NCI-H1105 (cell line): ENCODE measurements at regions not wholly inside any gene's neighbourhood (a gene's known extent, or its start where the extent isn't known, plus 50 kb on each side); places are given as distances from the start of the nearest gene placed in this dataset.
"Not testable (repeated sequence)": the region's sequence is repeated elsewhere in the genome, so short reads cannot be mapped to it uniquely, and the experiment has no call there.

Source experiments
- DNase-seq: peaks from one replicate; lab custom pipeline; 2025; lab: John Stamatoyannopoulos, UW

DNA sequence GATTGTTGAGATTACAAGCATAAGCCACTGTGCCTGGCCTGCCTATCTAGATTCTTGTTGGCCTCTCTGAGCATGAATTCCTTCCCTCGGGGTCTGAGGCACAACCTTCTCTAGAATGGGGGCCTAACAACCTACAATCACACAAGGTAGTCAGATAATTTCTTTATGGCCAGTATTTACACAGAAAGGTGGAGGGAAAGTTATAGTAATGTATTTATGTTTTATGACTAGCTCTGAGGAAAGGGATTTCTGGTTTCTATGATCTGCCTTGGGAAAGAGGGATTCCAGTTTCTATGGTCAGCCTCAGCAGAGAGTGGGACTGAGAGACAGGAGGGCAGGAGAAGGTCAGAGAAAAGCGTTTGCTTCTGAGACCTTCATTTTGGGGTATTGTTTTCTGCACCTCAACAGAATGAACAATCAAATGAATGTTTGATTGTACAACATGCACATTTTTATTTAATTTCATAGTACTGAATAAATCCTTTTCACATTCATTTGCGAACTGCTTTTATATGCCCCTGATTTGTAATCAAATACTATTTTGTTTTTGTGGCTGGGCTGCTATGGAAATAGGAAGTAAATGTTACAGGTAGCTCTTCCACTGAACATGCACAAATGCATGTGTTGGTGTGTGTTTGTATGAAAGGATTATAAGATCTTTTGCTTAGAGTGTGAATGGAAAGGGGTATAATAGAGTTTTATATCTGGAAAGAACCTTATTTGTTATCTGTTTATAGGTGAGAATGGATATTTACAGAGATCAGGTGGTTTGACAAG is 499.7 kb upstream of the RGS6 start:
- no peak for DNase-seq

- no peak for DNase-seq
These were observed 498.9 kb upstream of the RGS6 start for GRCh38 chr14:71433303-71433702.

DNA sequence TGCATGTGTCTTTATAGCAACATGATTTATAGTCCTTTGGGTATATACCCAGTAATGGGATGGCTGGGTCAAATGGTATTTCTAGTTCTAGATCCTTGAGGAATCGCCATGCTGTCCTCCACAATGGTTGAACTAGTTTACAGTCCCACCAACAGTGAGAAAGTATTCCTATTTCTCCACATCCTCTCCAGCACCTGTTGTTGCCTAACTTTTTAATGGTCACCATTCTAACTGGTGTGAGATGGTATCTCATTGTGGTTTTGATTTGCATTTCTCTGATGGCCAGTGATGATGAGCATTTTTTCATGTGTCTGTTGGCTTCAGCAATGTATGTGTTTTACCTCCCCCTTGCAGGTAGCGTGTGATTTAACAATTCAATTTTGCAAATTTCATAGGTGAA is 496.6 kb upstream of the RGS6 start:
- DNase-seq, result not testable (repeated sequence)

- no peak for DNase-seq
These were observed 494.4 kb upstream of the RGS6 start for GRCh38 chr14:71437870-71438269.

DNA sequence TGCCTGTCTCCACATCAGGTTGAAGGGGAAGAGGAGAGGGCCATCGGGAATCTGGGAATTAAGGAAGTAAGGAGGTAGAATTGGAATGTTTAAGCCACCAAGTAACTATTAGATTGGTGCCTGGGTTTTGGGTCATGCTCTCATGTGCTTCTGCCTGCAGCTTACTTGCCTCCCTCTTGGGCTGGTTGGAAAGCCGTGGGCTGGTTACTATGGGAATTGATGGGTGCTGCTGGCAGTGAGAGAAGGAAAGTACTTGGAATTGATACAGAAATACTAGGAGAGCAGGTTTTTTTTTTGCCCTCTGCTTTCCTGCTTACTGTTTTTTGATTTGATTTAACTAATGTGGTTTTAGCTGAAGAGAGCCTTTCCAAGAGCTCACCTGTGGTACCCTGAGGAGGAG is 493.5 kb upstream of the RGS6 start:
- no peak for DNase-seq

GRCh38 chr14:71441126-71441525 is 491.1 kb upstream of the RGS6 start:
- DNase-seq, result no peak

GRCh38 chr14:71444030-71444822 is 488.0 kb upstream of the RGS6 start:
- no peak for DNase-seq

DNA sequence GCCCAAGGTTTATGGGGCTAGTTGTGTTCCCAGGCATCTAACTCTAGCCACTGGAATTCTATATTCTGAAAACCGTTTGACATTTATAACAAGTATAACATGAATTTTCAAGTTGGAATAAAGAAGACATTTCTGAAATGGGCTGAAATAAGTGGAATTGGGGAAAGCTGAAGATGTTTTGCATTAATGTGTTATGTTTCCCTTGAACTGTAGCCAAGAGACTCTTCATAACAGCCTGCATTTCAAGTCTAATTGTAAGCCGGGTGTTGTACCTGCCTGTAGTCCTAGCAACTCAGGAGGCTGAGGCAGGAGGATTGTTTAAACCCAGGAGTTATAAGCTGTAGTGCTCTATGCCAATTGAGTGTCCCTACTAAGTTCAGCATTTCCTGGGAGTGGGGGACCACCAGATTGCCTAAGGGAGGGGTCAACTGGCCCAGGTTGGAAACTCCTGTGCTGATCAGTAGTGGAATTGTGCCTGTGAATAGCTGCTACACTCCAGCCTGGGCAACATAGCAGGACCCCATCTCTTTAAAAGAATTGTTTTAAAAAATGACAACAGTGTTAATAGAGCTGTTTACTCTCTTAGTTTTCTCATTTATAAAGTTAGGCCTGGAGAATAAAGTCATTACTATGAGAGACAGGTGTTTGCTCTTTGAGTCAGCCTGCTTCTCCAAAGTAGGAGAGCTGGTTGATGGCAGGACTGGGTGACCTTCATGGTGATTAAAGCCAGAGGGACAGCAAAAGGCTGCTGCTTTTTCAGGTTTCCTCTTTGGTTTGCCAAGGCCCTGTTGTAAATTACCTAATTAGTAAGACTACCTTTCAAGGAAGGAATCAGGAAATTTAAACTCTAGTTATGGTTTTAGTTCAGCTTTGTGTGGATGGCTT is 483.6 kb upstream of the RGS6 start:
- DNase-seq, result no peak

- DNase-seq, result no peak
These were observed 482.7 kb upstream of the RGS6 start for GRCh38 chr14:71449316-71450055.

DNA sequence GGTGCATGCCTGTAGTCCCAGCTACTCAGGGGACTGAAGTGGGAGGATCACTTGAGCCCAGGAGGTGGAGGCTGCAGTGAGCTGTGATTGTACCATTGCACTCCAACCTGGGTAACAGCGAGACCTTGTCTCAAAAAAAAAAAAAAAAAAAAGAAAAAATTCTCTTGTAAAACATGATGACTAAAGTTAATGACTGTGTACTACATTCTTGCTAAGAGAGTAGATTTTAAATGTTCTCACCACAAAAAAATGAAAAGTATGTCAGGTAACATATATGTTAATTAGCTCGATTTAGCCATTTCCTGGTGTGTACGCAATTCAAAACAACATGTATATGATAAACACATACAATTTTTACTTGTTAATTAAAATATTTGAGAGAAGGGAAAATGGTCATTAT is 480.7 kb upstream of the RGS6 start:
- no peak for DNase-seq

GRCh38 chr14:71452539-71452938 is 479.7 kb upstream of the RGS6 start:
- no peak for DNase-seq

GRCh38 chr14:71452987-71453386 is 479.2 kb upstream of the RGS6 start:
- DNase-seq, result no peak

DNA sequence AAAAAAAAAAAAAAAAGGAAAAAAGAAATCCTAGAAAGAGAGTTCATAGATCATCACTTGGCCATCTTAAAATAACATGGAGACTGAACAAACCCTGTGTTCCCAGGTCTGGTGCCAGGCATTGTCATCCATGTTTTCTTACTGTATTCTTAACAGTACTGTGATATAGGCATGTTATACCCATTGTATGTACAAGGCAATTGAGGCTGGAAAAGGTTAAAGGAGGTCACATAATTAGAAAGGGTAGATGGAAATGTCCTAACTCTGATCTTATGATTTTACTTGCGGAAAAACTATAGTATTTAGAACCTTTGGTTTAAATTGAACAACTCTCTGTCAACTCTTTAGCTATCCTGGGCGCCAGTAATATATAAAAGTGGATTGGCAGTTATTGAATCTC is 478.2 kb upstream of the RGS6 start:
- no peak for DNase-seq

- DNase-seq, result no peak
These were observed 477.5 kb upstream of the RGS6 start for GRCh38 chr14:71454513-71455332.

GRCh38 chr14:71460091-71460490 is 472.1 kb upstream of the RGS6 start:
- no peak for DNase-seq

GRCh38 chr14:71461617-71462016 is 470.6 kb upstream of the RGS6 start:
- DNase-seq, result not testable (repeated sequence)

DNA sequence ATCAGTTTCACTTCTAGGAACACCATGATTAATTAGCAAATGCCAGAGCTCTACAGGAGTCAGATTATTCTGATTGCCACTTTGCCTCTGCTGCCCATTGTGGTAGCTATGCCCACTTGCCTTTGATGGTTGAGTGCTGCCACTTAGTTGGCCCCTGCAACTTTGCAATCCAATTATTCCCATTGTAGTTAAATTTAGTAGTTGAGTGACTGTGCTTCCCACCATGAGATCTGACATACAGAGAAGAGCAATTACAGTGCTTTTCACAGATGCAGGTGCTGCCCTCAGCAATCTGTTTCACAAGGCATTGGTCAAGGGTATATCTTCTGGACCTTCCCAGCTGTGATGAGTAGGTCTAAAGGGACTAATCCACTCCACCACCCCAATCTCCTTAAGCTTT is 468.4 kb upstream of the RGS6 start:
- no peak for DNase-seq

DNA sequence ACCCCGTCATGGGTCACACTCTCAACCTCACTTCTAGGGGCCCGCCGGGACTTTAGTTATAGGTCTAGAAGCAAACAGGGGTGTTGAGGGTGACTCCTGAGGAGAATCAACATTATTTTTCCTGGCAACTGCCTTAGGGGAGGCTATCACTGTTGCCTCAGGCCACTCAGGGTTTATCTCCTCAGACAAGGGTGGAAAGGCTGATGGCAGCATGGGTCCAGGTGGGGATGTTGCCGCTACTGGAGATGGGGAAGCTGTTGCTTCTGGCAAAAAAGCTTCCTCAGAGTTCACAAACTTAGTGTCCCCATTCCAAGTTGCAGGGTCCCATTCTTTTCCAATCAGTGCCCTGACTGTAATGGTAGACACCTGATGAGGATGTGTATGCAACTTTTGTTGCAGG is 467.4 kb upstream of the RGS6 start:
- no peak for DNase-seq

- no peak for DNase-seq
These were observed 466.9 kb upstream of the RGS6 start for GRCh38 chr14:71465316-71465715.

- DNase-seq, result no peak
These were observed 466.0 kb upstream of the RGS6 start for GRCh38 chr14:71466251-71466650.

DNA sequence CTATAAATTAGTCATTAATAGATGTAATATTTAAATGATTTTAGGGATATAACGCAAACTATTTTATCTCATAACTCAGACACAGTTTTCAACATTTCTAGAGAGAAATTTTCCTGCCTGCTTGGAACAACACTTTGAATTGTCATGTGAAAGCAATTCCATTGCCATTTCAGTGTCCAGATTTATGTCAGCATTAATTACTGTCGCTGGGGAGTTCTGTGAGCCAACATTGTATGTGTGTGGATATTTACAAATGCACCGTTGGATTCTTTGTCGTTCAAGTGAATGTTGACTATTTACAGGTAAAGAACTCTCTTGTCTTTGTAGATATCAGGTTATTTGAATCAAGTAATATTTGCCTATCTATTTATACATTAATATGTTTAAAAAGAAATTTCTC is 465.3 kb upstream of the RGS6 start:
- no peak for DNase-seq
